ENCODE measurements at regions not wholly inside any gene's neighbourhood (a gene's known extent, or its start where the extent isn't known, plus 50 kb on each side); places are given as distances from the start of the nearest gene placed in this dataset.

- intact Hi-C loops (cut with micrococcal nuclease) = no loop called here
- ATAC-seq = no peak
- ChIA-PET CTCF (interaction anchor here (1.3 kb wide), 1 partner anchor 17 kb away, joined by 3 read pairs; no protein-coding TSS in a partner anchor), POLR2A (no interaction called here)
- Mint-ChIP-seq H3K27ac (no peak overlapping the region), H3K4me3 (no peak overlapping the region), H3K9me3 (no peaks in the 10 kb centered on the region), H3K36me3 (ENCODE audit: low read depth) (no peaks in the 10 kb centered on the region), H3K4me1 (ENCODE audit: low read depth) (peaks cover 30% of the 10 kb centered on the region), H3K27me3 (no peaks in the 10 kb centered on the region)
- no peak for TF ChIP-seq CTCF (IDR thresholded peaks at IDR 0.05)
- no peak for DNase-seq
These were observed 172.7 kb downstream of the KLF5 start for GRCh38 chr13:73231471-73231870.

GRCh38 chr13:73230716-73231115 lies 171.9 kb downstream of the KLF5 start:
- CTCF ChIA-PET = no interaction called here
- peak overlapping the region; percentile 47 for H3K27ac Mint-ChIP-seq

GRCh38 chr13:73228546-73228945 lies 169.7 kb downstream of the KLF5 start:
- no peak for TF ChIP-seq CTCF (IDR thresholded peaks at IDR 0.05)
- no peaks in the 10 kb centered on the region for H3K27me3 Mint-ChIP-seq
- intact Hi-C loops (cut with micrococcal nuclease) = loop anchor here (5.0 kb wide), 1 partner anchor 479 kb away; no protein-coding TSS in a partner anchor
- ChIA-PET CTCF (no interaction called here), POLR2A (no interaction called here)
- no peaks in the 10 kb centered on the region for H3K36me3 Mint-ChIP-seq (ENCODE audit: low read depth)
- H3K4me1 Mint-ChIP-seq (ENCODE audit: low read depth) = peaks cover 40% of the 10 kb centered on the region
- DNase-seq (peak; percentile 42), ATAC-seq (peak; percentile 74)
- H3K27ac Mint-ChIP-seq = peak overlapping the region; percentile 3
- H3K9me3 Mint-ChIP-seq = no peaks in the 10 kb centered on the region
- H3K4me3 Mint-ChIP-seq = no peak overlapping the region

More at GRCh38 chr13:73230716-73231115, 171.9 kb downstream of the KLF5 start:
- ATAC-seq = peak; percentile 50
- DNase-seq = peak; percentile 46
- intact Hi-C loops (cut with micrococcal nuclease) = no loop called here
- H3K9me3 Mint-ChIP-seq = no peaks in the 10 kb centered on the region
- no peak for TF ChIP-seq CTCF (IDR thresholded peaks at IDR 0.05)
- POLR2A ChIA-PET = no interaction called here
- H3K4me3 Mint-ChIP-seq = no peak overlapping the region
- no peaks in the 10 kb centered on the region for H3K27me3 Mint-ChIP-seq
- H3K36me3 Mint-ChIP-seq (ENCODE audit: low read depth) = no peaks in the 10 kb centered on the region
- H3K4me1 Mint-ChIP-seq (ENCODE audit: low read depth) = peaks cover 30% of the 10 kb centered on the region

GRCh38 chr13:73225990-73226389 lies 167.2 kb downstream of the KLF5 start:
- ATAC-seq (no peak), DNase-seq (no peak)
- Mint-ChIP-seq H3K4me3 (no peak overlapping the region), H3K4me1 (ENCODE audit: low read depth) (peaks cover 41% of the 10 kb centered on the region), H3K27me3 (no peaks in the 10 kb centered on the region), H3K9me3 (no peaks in the 10 kb centered on the region), H3K27ac (no peak overlapping the region), H3K36me3 (ENCODE audit: low read depth) (no peaks in the 10 kb centered on the region)
- no peak for TF ChIP-seq CTCF (IDR thresholded peaks at IDR 0.05)
- intact Hi-C loops (cut with micrococcal nuclease) = loop anchor here (5.0 kb wide), 1 partner anchor 481 kb away; no protein-coding TSS in a partner anchor
- ChIA-PET CTCF (no interaction called here), POLR2A (no interaction called here)

DNA sequence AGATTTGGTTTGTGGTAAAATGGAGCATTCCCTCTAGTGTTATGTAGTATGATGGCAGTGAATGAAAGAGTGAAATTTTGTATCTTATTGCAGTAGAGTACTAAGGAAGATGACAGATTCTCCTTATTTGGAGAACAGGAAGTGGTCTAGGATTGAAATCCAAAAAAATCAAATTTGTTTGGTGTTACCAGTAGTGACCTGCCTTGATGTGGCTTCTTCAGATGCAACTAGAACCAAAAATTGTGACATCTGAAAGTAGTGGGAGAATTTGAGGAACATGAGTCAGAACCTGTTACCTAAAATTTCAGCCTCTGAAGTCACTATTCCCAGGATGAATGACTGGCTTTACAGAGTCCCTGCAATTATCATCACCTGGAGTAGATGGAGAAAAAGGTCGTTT lies 165.9 kb downstream of the KLF5 start:
- Mint-ChIP-seq H3K9me3 (no peaks in the 10 kb centered on the region), H3K27me3 (no peaks in the 10 kb centered on the region), H3K4me3 (no peak overlapping the region), H3K4me1 (ENCODE audit: low read depth) (peaks cover 30% of the 10 kb centered on the region), H3K27ac (no peak overlapping the region), H3K36me3 (ENCODE audit: low read depth) (no peaks in the 10 kb centered on the region)
- peak; percentile 45 for ATAC-seq
- no peak for TF ChIP-seq CTCF (IDR thresholded peaks at IDR 0.05)
- DNase-seq = no peak
- CTCF ChIA-PET = no interaction called here
- POLR2A ChIA-PET = no interaction called here
- intact Hi-C loops (cut with micrococcal nuclease) = loop anchor here (5.0 kb wide), 1 partner anchor 483 kb away; no protein-coding TSS in a partner anchor
